C1 segment of cervical spinal cord (tissue), 14 donors: ENCODE measurements at regions not wholly inside any gene's neighbourhood (a gene's known extent, or its start where the extent isn't known, plus 50 kb on each side); places are given as distances from the start of the nearest gene placed in this dataset.
"Not testable (repeated sequence)": the region's sequence is repeated elsewhere in the genome, so short reads cannot be mapped to it uniquely, and the experiment has no call there.

Experiments used
- DNase-seq, 14 donors: peaks; one replicate each; lab custom pipeline; 2025; lab: John Stamatoyannopoulos, UW

- DNase-seq = no peak
These were observed 993.5 kb upstream of the PRKX start for GRCh38 chrX:4706961-4707360.

GRCh38 chrX:4690521-4690920 is 977.1 kb upstream of the PRKX start:
- no peak for DNase-seq

- no peak for DNase-seq
These were observed 969.2 kb upstream of the PRKX start for GRCh38 chrX:4682636-4683035.

GRCh38 chrX:4675686-4676300 is 962.3 kb upstream of the PRKX start:
- DNase-seq = no peak

- no peak for DNase-seq
These were observed 960.8 kb upstream of the PRKX start for GRCh38 chrX:4674028-4674782.

GRCh38 chrX:4671344-4671743 is 957.9 kb upstream of the PRKX start:
- no peak for DNase-seq

GRCh38 chrX:4670606-4671005 is 957.2 kb upstream of the PRKX start:
- DNase-seq = no peak

- DNase-seq = no peak
These were observed 955.5 kb upstream of the PRKX start for GRCh38 chrX:4668802-4669536.

- DNase-seq = no peak
These were observed 949.6 kb upstream of the PRKX start for GRCh38 chrX:4663085-4663484.

GRCh38 chrX:4661771-4662170 is 948.3 kb upstream of the PRKX start:
- DNase-seq = no peak

- no peak for DNase-seq
These were observed 943.0 kb upstream of the PRKX start for GRCh38 chrX:4656419-4656818.

GRCh38 chrX:4655743-4656142 is 942.3 kb upstream of the PRKX start:
- no peak for DNase-seq

- no peak for DNase-seq
These were observed 928.7 kb upstream of the PRKX start for GRCh38 chrX:4642114-4642513.

- DNase-seq = no peak
These were observed 924.6 kb upstream of the PRKX start for GRCh38 chrX:4638036-4638435.

- no peak for DNase-seq
These were observed 914.0 kb upstream of the PRKX start for GRCh38 chrX:4627414-4627813.

GRCh38 chrX:4622486-4623167 is 909.2 kb upstream of the PRKX start:
- DNase-seq = no peak

GRCh38 chrX:4613651-4614050 is 900.2 kb upstream of the PRKX start:
- DNase-seq = not testable (repeated sequence)

GRCh38 chrX:4588893-4589292 is 875.4 kb upstream of the PRKX start:
- DNase-seq = no peak

- DNase-seq = no peak
These were observed 875.0 kb upstream of the PRKX start for GRCh38 chrX:4588466-4588865.

- DNase-seq = no peak
These were observed 874.6 kb upstream of the PRKX start for GRCh38 chrX:4588056-4588455.

- DNase-seq = no peak
These were observed 866.5 kb upstream of the PRKX start for GRCh38 chrX:4579999-4580398.

GRCh38 chrX:4579480-4579879 is 866.0 kb upstream of the PRKX start:
- DNase-seq = no peak
